ENCODE measurements at regions not wholly inside any gene's neighbourhood (a gene's known extent, or its start where the extent isn't known, plus 50 kb on each side); places are given as distances from the start of the nearest gene placed in this dataset.

DNA sequence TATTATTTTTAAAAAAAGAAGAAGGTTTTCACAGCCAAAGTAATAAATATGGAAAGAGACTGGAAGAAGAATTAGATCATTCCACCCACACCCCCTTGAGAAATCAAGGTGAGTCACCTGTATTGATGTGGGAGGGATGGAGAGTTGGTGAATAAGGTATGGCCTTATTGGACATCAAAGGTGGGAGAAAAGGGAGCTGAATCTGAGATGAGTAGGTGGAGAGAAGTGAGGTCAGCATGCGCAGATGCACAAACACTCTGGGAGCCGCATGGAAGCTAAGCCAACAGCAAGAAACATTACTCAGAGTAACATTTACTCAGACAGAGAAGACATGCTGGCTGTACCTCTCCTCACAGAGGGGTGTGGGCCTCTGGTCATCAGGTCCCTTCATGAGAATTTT is 113.1 kb upstream of the FOXG1 start:
- no peak for DNase-seq

DNA sequence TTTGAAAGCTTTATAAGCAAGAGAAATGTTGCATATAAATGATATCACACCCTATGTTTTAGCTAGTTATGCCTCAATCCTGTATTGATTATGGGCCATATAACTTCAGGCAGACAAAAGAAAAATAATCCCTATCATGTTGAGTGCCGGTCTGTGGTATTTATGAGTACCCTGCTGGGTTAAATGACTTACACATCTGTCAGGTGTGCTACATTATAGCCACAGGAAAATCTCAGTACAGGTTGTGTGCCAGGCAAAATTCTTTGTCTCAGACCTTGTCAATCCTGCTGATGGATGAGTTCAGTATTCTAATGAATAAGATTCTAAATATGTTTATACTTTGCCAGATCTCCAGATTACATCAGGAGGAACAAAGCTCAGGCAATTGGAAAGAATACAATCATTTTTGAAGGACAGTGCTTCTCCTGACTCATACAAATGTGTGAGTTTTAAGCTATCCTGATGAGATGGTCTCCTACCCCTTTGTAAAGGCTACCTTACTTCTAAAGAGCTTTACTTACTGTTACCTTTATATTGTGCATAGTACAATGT is 109.8 kb upstream of the FOXG1 start:
- DNase-seq, result no peak

DNA sequence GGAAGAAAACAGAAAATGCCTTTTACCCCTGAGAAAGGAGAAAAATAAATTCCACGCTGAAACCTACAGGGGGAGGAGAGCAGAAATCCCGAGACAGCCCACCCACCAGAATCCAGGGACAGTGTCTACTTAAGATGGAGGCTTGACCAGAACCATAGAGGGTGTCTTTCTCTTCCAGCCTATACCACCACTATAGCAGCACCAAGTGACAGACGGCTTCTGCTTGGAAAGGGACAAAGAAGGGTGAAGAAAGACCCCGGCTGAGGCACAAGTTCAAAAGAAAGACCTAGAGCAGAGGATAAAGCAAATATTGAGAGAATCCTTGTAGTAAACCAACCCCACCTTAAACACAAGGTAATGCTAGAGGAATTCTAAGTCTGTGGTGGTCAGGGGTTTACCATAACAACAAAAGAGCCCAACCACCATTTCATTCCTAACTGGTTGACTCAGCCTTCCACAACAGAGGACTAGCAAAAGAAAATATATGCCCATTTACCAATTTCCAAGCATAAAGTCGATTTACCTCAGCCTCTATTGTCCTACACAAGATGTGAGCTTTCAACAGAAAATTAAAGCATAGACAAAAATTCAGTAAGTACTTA is 105.3 kb upstream of the FOXG1 start:
- no peak for DNase-seq

DNA sequence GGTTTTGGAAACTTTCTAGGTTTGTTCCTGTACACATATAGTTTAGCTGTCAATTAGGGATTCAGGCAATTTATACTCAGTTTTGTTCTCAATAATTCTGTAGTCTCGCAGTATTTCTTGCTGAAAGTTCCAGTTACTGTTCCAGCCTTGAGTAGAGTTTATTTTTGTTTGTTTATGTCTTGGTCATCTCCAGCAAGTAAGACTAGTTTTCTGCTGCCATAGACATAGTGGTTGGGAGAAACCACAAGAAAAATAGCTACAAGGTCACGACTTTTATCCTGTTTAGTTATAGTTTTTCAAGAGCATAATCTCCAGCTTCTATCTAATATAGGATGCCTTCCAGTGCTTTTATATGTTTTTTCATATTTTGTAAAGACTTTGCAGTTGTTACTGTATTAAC is 99.6 kb upstream of the FOXG1 start:
- no peak for DNase-seq

DNA sequence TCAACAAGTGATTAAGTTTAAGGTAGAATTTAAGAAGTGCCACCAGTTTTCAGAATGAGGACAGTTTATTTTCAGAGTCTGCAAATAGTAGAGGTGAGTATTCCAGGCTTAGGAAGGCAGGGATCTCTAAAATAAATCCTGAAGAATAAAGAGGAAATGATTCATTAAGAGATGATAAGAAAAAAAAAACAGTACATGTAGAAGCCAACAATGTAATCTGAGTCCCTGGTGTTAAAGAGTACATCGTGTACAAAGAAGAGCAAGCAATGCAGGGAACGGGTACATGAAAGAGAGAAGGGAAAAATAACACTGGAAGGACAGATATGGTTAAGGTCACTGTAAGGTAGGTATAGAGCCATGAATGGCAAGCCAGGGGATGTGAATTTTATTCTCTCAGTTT is 95.2 kb upstream of the FOXG1 start:
- no peak for DNase-seq

DNA sequence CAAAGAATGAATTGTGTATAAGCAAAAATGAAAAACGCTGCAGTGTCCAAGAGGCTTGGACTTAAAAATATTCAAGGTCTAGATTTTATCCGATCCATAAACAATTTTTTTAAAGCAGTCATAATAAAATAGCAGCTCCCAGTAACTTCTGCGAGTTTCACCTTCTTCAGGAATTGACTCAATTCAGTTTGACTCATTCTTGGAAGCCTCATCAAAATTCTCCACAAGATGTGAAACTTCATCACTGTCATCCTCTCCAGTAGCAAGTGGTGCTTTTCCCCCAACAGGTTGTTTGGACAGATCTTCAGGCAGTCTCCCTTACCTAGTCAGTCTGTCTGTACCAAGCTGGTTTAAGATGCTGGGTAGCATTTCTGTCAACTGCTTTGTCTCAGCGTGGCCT is 93.5 kb upstream of the FOXG1 start:
- no peak for DNase-seq

DNA sequence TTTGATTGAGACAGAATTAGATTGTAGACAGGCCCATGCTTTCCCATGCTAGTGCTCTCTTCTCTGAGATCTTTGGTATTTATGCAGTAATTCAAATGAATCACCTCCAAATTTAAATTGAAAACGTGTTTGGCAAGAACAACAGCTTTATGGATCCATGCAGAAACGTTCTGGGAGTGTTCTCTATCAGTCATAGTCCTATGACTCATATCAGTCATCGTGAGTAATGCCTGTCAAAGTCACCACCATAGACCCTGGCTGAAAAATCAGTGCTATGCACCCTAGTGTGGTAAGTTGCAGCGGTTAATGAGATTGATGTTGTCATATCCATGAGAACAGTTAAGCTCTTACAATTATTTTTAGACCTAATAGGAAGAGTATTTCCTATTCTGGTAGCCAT is 90.1 kb upstream of the FOXG1 start:
- DNase-seq, result no peak

DNA sequence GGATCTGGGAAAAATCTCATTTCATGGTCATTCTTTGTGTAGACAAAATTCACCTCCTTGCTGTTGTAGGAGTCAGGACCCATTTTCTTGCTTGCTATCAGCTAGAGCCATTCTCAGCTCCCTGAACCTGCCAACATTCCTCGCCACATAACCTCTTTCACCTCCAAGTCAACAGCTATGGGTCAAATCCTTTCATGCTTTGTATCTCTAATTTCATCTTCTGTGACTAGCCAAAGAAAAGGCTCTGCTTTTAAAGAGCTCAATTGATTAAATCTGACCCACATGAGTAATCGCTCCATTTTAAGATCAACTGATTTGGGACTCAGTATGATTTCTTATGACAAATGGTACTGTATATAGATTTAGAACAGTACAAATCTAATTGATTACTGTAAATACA is 89.2 kb upstream of the FOXG1 start:
- no peak for DNase-seq

DNA sequence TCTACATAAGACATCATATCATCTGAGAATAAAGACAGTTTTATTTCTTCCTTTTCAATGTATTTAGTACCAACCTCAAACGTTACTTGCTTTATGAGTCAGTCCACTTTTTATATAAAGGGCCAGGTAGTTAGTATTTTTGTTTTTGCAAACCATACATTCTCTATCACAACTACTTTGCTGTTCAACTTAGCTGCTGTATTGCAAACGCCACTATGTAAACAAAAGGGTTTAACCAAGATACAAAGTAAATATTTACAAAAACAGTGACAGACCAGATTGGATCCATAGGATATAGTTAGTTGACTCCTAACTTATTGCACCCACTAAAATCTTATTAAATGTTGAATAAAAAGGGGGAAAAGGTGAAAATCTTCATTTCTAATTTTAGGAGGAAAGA is 87.7 kb upstream of the FOXG1 start:
- DNase-seq, result no peak

DNA sequence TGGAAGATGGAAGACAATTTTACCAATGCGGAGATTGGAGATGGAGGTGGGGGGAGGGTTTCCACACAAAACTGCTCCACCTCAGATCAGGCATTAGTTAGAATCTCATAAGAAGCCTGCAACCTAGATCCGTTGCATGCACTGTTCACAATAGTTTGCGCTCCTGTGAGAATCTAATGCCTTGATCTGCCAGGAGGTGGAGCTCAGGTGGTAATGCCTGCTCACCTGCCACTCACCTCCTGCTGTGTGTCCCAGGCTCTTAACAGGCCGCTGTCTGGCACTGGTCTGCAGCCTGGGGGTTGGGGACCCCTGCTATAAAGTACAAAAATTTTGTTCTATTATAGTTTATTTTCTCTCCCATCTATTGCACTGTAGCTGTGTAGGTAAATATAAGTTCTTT is 84.9 kb upstream of the FOXG1 start:
- DNase-seq, result no peak

DNA sequence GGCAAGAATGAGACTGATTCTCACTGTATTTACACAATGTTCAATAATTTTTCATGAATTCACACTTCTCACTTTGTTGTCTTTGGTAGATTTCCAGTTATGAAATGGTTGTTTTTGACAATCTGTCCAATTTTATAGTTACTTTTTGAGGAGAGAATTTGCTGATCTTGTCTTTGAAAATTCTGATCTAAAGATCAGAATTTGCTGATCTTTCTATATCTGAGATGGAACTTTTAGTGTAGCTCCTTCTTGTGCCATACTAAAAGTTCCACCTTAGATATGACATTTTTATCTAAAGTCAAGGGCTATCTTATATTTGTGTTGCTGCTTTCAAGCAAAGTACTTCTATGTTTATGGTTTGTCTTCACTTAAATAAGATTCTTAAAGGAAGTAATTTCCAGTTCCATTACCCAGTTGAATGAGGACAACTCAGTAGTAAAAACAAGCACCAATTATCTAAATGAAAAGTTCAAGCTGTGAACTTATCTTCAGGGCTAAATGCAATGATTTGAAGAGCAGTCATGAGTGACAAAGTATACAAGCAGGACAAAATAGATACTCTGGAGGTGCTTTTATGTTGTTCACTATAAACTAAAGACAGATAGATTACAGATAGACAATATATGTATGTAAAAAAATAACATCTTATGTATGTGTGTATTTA is 76.4 kb upstream of the FOXG1 start:
- no peak for DNase-seq

DNA sequence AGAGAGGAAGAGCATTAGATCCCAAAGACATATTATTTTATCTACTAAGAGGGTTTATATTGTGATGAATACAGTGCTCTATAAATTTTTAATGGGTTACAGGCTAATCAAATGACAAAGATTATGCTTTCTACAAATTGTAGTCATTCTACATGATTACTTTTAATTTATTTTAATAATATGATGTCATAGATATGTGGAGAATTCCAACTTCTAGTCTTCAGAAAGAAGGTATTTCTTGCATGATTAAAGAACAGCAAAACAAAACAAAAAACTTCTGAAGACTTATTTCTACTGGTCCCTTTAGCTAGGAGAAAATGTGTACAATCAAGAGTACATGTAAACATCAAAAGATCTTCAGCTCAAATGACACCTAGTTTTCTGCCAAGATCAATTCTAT is 71.5 kb upstream of the FOXG1 start:
- no peak for DNase-seq

DNA sequence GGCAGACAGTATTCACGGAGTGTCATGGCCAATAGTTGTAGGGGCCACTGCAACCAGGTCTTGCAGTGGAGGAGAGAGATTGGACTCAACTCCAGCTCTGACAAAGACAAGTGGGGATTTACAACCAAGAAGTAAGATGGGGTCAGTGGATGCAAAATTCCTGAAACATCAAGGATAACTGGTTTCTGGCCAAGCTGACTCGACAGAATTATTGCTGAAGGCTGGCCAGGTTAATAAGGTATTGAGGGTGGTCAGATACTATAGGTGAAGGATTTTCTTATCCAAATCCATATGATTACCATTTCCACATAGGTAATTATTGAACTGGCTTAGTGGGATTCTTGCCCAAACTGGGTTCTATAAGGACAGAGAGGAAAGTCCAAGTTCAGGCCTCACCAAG is 64.9 kb upstream of the FOXG1 start:
- no peak for DNase-seq

DNA sequence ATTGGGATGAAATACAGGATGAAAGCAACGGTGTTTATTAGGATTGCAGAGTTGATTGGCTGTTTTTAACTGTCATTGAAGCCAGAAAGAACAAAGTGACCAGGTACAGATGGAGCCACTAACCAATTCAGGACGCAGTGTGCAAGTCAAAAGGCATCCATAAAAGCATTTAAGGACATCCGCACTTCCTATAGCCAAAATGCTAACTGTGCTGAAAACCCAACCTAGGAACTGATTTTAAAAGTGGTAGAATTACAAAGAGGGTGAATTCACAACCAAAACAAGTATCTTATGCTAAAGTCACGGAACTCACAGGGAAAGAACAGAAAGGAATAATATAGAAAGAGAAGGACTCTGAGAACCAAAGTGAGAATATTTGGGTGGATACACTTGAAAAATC is 63.1 kb upstream of the FOXG1 start:
- DNase-seq, result no peak

DNA sequence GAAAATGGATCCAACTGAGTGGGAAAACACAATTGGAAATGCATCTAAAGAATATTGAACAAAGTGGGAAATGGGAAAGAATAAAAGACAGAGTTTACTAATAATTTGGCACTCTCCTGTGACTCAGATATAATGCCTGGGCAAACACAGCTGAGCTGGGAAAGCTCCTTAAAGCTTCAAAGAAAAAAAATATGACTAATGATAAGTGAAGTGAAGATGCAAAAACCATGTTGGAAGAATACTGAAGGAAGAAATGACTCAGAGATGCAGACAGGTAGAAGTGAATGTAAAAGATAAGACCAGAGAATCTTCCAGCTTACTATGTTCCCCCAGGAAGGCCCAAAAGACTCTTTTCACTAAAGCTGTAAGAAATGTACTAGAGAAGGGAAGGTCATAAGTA is 62.4 kb upstream of the FOXG1 start:
- DNase-seq, result no peak

DNA sequence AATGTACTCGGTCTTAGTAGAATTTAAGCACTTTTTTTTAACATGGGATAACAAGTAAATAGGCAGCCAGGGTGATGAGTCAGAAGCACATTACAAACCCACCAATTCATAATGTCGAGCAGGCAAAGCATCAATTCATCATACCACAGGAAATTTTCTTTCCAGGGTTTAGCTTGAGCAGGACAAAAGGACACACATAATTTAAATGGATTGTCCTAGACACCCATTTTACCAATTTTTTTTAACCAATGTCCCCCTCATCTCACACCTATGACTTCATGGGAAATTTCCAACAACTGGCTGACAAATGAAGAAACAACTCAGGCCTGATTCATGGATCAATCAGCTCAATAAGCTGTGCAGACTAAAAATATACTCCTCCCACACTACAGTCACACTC is 58.8 kb upstream of the FOXG1 start:
- DNase-seq, result no peak

DNA sequence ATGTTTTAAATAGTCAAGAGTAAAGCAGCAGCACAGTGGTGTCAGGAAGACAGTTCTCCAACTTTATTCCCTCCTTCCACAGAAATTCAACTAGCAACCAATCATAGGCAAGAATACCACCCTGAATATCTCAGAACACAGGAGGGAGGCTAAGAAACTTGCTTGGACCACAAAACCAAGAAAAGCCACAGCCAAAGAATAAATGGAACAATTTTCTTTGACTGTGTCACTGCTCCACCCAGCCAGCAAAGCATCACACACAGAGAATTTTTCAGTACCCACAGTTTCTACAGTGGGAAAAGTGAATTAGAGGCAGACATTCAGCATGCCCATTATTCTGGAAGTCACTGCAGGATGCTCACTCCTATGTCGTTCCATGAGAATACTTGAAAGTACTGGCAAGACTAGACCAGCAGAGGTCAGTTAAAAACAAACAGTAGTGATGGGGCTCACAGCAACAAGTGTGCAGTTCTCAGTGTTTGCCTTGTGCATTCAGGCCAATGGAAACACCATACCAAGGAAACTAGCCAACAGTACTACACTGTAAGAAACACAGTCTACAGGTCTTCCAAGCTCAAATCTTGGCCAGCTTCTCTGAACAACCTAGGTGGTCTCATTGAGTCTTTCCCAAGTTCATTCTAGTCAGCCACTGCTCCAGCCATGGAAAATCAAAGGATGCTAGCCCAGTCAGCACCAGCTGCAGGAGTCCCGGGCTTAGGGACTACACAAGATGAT is 56.8 kb upstream of the FOXG1 start:
- DNase-seq, result no peak
